ENCODE measurements at regions not wholly inside any gene's neighbourhood (a gene's known extent, or its start where the extent isn't known, plus 50 kb on each side); places are given as distances from the start of the nearest gene placed in this dataset.

GRCh38 chr12:73902260-73902659 is 635.4 kb upstream of the ATXN7L3B start:
- Mint-ChIP-seq H3K4me1 (no peaks in the 10 kb centered on the region), H3K27me3 (ENCODE audit: low read depth in 3 of 3) (peaks cover 0 to 1% (median 0%) of the 10 kb centered on the region in 3 donors), H3K27ac (no peak overlapping the region), H3K9me3 (peaks cover 0 to 5% (median 0%) of the 10 kb centered on the region in 7 donors), H3K4me3 (no peak overlapping the region), H3K36me3 (no peaks in the 10 kb centered on the region)
- Histone ChIP-seq H3K9me3 (replicated peaks in 1 of 2; ENCODE audit: control insufficient read depth in 1 of 2, insufficient read depth in 1 of 2, low read length in 2 of 2) (no peaks in the 10 kb centered on the region), H2AFZ (ENCODE audit: insufficient read depth, low read depth, low read length, poor library complexity, severe bottlenecking) (no peak overlapping the region), H3K4me3 (replicated peaks in 1 of 3; ENCODE audit: low read depth in 2 of 3, low read length in 3 of 3) (no peak overlapping the region), H3K27ac (ENCODE audit: low read depth in 1 of 2, low read length in 2 of 2) (no peak overlapping the region), H3K4me1 (ENCODE audit: control insufficient read depth in 1 of 2, insufficient read depth in 2 of 2, low read length in 2 of 2) (no peaks in the 10 kb centered on the region), H3K4me2 (replicated peaks; ENCODE audit: extremely low read depth, low read length, poor library complexity, severe bottlenecking) (no peak overlapping the region), H3K36me3 (replicated peaks in 1 of 2; ENCODE audit: control insufficient read depth in 1 of 2, insufficient read depth in 2 of 2, low read length in 2 of 2) (no peaks in the 10 kb centered on the region), H3K27me3 (ENCODE audit: control insufficient read depth in 2 of 2, insufficient read depth in 2 of 2, low read length in 2 of 2) (no peaks in the 10 kb centered on the region), H3K9ac (ENCODE audit: insufficient read depth, low read length, poor library complexity, severe bottlenecking) (no peak overlapping the region), H4K20me1 (ENCODE audit: insufficient read depth, low read length) (no peaks in the 10 kb centered on the region), H3K79me2 (ENCODE audit: insufficient read depth, low read length) (no peaks in the 10 kb centered on the region)
- intact Hi-C loops (cut with micrococcal nuclease): no loop called here
- TF ChIP-seq, protein P1, sequence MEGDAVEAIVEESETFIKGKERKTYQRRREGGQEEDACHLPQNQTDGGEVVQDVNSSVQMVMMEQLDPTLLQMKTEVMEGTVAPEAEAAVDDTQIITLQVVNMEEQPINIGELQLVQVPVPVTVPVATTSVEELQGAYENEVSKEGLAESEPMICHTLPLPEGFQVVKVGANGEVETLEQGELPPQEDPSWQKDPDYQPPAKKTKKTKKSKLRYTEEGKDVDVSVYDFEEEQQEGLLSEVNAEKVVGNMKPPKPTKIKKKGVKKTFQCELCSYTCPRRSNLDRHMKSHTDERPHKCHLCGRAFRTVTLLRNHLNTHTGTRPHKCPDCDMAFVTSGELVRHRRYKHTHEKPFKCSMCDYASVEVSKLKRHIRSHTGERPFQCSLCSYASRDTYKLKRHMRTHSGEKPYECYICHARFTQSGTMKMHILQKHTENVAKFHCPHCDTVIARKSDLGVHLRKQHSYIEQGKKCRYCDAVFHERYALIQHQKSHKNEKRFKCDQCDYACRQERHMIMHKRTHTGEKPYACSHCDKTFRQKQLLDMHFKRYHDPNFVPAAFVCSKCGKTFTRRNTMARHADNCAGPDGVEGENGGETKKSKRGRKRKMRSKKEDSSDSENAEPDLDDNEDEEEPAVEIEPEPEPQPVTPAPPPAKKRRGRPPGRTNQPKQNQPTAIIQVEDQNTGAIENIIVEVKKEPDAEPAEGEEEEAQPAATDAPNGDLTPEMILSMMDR (IDR thresholded peaks at IDR 0.05): no peak
- DNase-seq: no peak
- WGBS (ENCODE audit: insufficient coverage): 100% methylated on average over 1 of the region's 2 CpGs

DNA sequence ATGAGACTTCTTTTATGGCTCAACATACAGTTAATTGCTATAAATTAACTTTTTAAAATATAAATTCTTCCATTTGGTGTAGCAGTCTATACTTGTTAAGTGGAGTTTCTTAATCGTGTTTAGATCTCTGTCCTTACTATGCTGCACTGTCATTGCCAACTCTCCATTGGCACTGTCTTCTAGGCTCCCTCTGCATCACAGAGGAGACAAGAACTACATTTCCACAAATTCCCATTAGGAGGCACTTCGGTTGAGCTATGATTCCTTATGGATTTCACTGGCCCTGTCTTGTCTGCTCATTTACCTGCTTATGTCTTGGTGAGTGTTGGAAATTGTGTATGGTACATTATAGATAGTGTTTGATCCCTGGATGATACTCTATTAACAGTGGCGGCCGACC is 630.9 kb upstream of the ATXN7L3B start:
- Histone ChIP-seq H4K20me1 (ENCODE audit: insufficient read depth, low read length) (no peaks in the 10 kb centered on the region), H3K36me3 (replicated peaks in 1 of 2; ENCODE audit: control insufficient read depth in 1 of 2, insufficient read depth in 2 of 2, low read length in 2 of 2) (no peaks in the 10 kb centered on the region), H3K9me3 (replicated peaks in 1 of 2; ENCODE audit: control insufficient read depth in 1 of 2, insufficient read depth in 1 of 2, low read length in 2 of 2) (peaks cover 6 to 12% of the 10 kb centered on the region in 2 donors), H3K4me2 (replicated peaks; ENCODE audit: extremely low read depth, low read length, poor library complexity, severe bottlenecking) (no peak overlapping the region), H3K79me2 (ENCODE audit: insufficient read depth, low read length) (no peaks in the 10 kb centered on the region), H2AFZ (ENCODE audit: insufficient read depth, low read depth, low read length, poor library complexity, severe bottlenecking) (no peak overlapping the region), H3K4me3 (replicated peaks in 1 of 3; ENCODE audit: low read depth in 2 of 3, low read length in 3 of 3) (no peak overlapping the region), H3K9ac (ENCODE audit: insufficient read depth, low read length, poor library complexity, severe bottlenecking) (no peak overlapping the region), H3K4me1 (ENCODE audit: control insufficient read depth in 1 of 2, insufficient read depth in 2 of 2, low read length in 2 of 2) (no peaks in the 10 kb centered on the region), H3K27ac (ENCODE audit: low read depth in 1 of 2, low read length in 2 of 2) (no peak overlapping the region), H3K27me3 (ENCODE audit: control insufficient read depth in 2 of 2, insufficient read depth in 2 of 2, low read length in 2 of 2) (no peaks in the 10 kb centered on the region)
- intact Hi-C loops (cut with micrococcal nuclease): no loop called here
- H3K36me3 Mint-ChIP-seq: no peaks in the 10 kb centered on the region
- no peaks in the 10 kb centered on the region for H3K4me1 Mint-ChIP-seq
- H3K9me3 Mint-ChIP-seq: peaks cover 0 to 6% (median 0%) of the 10 kb centered on the region in 7 donors
- TF ChIP-seq, protein P1 (IDR thresholded peaks at IDR 0.05): no peak
- H3K27me3 Mint-ChIP-seq (ENCODE audit: low read depth in 3 of 3): peaks cover 0 to 1% (median 0%) of the 10 kb centered on the region in 3 donors
- no peak for DNase-seq
- no CpG with 5 or more reads among the region's 4 CpGs for WGBS (ENCODE audit: insufficient coverage)
- no peak overlapping the region for H3K27ac Mint-ChIP-seq
- no peak overlapping the region for H3K4me3 Mint-ChIP-seq

Data from CD14-positive monocyte (primary cell).